ENCODE measurements at regions not wholly inside any gene's neighbourhood (a gene's known extent, or its start where the extent isn't known, plus 50 kb on each side); places are given as distances from the start of the nearest gene placed in this dataset.
A peak's percentile ranks its signal among the peaks of the same experiment; 100 is the strongest.

DNA sequence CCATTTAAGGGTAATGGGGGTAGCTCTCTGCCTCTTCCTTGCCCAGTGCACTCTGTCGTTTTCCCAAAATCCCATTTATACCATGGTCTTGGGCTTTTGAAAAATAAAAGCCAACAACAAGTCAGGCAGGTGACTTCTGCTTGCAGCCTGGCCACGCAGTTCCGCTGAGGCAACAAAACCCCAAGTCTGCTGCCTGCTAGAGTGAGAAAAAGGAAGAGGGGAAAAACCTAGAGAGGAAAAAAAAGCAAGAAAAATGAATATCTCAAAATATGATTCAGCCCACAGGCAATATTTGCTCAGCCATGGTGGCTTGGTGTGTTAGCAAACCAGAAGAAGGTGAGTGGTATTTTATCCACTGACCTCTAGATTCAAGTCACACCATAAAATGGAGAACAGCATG, 148.2 kb upstream of the FSTL4 start:
- DNase-seq = no peak

DNA sequence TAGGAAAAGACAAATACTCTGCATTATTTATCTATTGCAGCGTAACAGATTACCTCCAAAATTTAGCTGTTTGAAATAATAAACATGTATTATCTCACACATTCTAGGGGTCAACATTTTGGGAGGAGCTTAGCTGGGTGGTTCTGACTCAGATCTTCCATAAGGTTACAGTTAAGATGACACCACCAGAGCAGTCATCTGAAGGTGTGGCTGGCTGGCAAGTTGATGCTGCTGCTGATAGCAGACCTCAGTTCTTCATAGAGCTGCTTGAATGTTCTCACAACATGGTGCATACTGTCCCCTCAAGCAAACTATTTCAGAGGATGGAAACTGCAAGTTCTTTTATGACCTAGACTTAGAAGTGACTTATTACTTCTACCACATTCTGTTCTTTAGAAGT, 146.3 kb upstream of the FSTL4 start:
- no peak for DNase-seq

DNA sequence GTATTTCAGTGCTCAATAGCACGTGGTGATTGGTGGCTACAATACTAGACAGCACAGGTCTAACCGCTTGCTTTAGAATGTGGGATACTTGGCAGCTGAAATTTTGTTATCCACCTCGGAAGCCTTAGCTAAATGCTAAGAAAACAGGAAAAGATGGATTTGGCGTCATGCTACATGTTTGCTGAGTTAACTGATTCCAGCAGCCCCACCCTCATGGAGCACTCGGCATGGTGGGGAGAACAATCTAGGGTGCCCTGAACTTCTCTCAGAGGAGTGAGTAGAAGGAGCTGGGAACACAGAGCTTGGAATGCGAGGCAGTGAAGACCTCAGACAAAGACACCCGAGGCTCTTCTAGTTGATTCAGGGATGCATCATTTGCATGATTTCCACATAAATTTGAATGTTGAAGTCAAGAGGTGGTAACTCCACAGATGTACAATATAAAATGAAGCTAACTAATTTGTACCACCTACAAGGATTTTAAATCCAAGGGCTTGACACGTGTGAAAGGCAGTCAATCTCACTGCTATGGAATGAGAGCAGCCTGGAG, 145.1 kb upstream of the FSTL4 start:
- DNase-seq = no peak

DNA sequence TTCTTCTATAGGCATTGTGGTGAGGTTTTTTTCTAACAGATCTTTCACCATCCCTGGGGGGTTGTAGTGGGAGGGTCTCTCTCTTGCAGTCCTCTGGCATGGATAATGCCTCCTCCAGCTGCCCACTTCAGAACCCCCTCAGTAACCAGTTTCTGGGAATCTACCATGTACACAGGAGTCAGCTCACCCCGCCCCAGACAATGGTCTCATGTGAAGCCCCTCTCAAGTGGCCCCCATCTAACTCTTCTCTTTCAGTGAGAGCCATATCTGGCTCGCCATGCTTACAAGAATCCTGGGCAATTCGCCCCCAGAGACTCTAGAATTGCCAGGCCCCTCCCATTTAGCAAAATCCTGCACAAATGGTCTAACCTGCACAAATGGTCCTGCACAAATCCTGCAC, 144.4 kb upstream of the FSTL4 start:
- no peak for DNase-seq

DNA sequence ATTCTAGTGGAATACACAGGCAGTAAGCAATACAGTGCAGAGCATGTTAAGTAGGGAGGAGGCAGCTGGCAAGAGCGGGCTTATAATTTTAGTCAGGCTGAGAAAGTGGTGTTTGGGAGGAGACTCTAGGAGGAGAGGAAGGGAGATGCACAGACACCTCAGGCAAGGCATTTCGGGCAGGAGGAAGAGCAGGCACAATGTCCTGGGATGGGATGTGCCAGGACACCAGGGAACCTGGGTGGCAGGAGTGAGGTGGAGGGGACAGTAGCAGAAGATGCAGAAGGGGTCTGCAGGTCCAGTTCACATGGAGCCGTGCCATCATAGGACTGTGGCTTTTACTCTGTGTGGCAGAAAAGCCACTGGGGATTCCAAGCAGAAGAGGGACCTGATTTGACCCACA, 143.7 kb upstream of the FSTL4 start:
- no peak for DNase-seq

DNA sequence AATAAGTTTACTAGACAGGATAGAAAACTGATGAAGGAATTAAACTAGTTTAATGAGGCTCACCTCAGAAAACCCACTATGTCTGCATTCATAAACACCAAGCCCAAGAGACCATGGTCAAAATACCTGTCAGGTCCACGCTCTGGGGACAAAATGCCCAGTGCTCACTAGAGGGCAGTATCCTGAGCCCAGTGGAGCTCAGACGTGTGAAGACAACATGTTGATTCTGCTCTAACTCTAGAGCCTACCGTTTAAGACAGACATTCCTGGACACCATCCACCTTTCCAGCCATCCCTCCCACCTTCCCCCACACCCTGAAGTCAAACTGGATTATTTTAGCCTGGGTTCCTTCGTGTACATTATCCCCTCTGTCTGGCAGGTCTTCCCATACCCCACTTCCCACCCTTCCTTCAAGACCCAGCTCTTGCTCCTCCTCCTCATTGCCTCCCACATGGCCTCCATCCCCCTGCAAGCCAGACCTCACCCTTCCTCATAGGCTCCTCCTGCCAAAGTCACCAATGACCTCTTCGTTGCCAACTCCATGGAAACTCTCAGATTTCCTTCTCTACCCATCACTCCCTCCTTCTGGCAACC, 142.3 kb upstream of the FSTL4 start:
- DNase-seq = peak; percentile 3

DNA sequence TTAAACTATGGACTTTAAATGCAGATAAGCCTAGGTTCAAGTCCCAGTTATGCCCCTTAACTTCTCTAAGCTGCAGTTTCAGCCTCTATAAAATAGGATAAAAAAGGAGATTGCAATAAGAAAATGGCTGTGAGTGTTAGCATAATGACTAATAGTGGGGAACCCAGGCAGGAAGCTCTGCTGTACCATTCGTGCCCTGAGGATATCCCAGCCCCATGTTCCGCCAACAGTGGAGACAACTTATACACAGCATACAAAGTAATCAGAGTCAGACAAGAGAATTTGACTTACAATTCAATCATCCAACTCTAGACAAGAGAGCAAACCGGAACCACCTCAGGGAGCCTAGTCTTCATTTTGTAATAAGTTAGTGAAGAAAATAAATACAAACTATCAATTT, 141.5 kb upstream of the FSTL4 start:
- DNase-seq = no peak

DNA sequence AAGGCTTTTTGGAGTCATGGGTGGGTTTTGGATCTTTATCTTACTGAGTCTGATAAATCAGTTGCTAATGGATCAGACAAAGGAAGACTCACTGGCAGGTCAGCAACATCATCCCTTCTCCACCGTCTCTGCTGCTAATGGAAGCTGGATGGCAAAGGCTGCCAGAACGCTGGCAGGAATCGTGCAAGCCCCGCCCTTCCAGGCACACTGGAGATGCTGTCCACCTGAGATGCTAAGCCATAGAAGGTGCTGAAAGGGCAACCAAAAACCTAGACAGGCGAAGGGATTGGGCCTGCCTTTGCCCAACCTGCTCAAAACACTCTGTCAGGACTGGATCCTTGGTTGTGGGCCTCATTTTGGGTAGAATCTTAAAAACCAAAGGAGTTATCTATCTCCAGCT, 139.5 kb upstream of the FSTL4 start:
- no peak for DNase-seq

DNA sequence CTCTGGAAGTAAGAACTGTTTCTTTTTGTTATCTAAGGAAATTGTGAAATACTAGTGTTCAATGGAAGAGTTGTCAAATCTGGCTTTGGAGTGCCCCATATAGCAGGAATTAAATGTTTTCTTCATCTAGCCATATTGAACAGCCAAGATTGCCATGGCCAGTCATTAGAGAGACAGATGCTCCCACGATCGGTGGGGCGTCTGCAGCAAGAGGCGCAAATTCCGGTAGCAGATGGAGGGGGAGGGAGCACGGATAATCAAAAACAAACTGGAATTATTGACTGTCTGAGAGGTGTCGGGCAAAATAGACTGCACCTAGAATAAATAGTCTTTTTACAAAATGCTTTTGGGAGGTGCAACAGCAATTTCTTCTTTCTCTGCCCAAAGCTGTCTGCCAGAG, 139.1 kb upstream of the FSTL4 start:
- DNase-seq = no peak

DNA sequence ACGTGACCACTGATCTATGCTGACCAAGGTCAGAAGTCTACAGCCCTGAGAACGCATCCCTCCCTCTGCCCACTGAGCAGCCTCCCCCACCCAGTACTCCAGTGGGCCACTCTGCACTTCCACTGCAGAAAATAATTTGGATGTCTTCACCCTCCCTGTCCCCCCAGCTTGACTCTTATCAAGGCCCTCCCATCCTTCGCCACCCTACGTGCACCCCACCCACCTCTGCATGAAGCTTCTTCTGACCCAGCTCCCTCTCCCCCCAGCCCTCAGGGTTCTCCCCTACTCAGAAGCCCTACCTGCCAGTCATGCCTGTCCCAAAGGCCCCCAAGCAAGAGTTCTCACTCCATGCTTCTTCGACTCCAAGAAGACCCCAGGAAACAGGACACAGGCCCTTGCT, 138.5 kb upstream of the FSTL4 start:
- no peak for DNase-seq

DNA sequence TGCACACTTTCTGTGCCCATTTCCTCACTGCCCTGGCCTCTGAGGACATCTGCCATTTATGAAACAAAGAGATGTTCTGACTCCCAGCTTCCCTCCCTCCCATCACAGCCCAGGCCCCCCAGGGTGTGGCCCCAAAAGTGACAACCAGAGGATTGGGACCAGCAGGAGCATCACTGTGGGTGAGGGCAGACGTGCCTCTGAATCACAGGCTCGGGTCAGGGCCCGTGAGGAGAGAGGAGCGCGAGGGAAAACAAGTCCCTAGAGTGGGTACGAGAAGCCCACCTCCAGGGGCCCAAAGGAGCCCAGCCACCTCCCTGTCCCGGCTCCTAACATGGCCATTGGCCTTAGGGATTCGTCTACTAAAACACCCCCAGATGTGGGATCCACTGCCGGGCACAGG, 138.0 kb upstream of the FSTL4 start:
- no peak for DNase-seq

DNA sequence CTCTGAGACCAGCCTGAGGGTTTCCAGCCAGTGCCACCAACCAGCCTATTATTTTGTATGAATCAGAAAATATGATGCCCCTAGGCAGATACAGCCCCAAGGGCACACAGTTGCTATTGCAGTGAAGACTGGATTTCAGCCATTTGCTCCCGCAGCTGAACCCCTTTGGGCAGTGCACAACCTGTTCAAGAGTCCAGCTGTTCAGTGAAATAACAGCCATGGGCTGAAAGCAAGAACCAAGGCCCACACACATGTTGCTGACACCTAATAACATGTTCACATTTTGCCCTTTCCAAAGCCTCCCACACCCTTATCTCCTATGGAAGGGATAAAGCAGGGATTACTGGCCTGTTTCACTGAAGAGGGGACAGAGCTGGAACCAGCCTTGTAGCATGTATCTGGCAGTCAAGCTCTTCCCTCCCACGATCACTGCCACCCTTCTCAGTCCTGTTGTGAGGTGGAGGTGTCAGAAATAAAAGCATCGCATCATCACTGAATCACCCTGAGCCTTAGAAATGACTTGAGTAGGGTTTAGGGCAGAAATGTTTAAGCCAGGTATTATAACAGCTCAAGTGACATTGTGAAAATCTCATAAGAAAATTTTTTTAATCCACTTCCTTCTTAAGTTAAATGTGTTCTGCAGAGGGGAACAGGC, 137.1 kb upstream of the FSTL4 start:
- no peak for DNase-seq

DNA sequence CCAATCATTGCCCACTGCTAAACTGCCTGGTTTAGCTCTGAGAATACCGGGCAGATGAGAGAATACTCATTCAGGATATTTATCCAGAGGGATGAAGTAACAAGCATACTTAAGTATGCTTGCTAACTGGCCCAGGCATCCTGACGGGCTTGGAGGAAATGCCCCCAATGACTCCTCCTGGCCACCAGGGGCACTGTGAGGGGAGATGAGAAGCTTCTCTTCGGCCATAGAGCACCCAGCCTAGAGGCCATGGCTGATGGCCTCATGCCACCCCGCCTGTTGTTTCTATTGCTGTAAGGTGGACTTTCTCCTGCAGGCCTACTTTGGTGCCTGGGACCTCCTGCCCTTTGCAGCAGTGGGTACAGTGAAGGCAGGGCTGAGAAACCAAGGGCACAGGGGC, 134.5 kb upstream of the FSTL4 start:
- DNase-seq = no peak

DNA sequence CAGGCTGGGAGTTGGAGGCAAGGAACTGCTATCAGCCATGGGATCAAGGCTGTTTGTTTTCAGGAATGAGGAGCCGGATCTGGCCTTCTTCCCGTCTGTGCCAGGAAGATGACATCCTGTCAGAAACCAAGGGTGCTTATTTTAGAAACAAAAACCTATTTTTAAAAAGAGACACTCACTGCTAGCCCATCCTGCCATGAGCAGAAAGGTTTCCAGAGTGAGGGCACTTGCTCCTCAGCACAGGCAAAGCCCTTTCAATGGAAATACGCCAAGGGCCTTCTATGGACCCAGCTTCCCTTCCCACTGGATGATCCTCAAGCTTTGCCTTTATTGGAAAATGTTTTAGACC, 132.6 kb upstream of the FSTL4 start:
- DNase-seq = no peak

DNA sequence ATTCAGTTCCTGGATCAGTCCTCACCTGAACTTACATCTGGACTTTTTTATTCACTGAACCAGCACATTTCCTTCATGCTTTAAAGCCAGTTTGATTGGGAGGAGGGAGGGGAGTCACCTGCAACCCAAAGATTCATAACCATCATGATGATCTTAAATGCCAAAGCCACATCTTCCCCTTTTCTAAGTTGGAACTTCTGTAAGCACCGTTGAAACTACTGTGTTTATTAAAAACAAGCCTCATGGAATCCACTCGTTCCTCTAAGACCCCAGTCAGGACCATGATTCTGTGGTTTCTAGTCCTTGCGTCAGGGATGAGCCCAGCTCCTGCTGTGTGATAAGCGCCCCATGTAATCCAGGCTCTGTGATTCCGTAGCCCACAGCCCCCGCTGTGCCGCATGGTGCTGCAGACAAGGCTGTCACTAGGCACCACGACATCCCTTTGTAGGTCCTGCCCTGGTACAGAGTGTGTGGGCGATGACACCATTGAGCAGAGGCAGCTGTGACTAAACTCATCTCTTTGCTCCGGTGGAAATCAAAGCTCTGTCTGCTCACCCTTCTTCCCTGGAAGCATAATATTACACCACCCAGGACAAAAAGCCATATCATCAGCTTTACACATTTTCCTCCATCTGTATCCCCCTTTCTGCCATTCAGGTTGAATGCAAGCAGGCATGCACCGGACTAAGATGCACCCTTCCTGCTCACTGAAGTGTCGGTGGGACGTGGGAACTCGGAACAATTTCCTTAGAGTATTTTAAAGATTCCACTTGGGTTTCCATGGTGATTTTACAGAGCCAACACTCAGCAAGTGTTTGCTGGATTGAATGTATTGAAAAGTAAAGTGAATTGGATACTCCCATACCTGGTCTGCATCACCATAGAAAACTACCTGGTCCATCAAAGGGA, 132.0 kb upstream of the FSTL4 start:
- DNase-seq = no peak

DNA sequence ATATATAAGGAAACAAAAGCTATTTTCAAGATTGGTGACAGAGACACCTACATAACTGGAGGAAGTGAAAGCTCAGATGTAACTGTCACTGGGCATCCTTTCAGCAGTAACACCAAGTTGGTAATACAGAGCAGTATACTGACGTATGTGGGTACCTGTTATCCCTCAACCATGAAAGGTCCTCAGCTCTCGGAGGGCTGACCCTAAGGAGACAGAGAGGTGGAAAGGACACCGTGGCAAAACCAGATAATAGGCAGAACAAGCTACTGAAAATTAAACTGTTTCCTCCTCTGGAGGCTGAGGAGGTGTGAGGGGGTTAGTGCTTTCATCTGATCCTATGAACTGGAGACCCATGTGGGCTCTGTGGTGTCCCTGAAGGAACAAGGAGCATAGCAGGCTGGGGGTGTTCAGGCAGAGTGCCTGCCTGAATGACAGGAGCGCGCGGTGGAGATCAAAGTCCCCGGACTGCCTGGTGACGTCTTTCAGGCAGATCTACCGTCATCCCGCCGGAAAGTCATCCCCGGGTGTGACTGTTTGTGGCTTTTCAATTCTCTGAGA, 130.2 kb upstream of the FSTL4 start:
- DNase-seq = no peak

DNA sequence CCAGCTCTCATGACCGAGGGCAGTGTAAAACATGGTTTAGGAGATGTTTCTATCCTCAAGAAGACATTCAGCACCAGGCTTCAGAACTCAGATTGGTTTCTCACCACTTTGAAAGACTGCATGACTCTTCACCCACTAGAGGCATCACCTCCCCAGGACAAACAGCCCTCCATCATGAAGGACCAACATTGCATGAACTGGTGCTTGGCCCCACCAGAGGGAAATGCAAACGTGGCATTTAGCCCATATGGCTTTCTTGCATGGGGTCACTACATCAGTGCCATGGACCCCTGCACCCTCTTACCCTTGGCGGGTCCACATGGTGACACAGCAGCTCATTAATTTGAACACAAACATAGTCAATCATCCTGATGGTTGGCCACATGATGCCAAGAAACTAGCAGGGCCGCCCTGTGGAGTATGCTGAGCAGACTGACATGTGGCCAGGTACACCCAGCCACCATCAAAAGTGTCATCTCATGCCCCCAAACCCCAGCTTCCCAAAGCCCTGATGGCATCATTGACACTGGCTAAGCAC, 129.5 kb upstream of the FSTL4 start:
- DNase-seq = no peak

DNA sequence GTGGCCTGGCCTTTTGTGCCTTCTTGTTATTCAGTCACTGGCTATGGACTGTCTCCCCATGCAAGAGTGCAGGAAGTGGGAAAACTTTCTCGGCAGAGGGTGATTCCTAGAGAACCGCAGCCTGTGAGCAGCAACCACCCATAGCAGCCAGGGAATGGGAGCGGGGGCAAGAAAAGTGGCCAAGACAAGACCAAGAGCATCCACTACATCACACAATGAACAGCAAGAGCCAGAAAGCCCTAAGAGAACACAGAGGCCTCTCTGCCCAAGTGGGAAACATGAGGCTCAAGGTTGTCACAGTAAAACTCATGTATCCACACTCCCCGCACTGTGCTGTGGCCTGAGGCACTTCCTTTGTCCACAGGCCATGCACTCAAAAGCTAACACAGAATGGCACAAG, 129.1 kb upstream of the FSTL4 start:
- no peak for DNase-seq

DNA sequence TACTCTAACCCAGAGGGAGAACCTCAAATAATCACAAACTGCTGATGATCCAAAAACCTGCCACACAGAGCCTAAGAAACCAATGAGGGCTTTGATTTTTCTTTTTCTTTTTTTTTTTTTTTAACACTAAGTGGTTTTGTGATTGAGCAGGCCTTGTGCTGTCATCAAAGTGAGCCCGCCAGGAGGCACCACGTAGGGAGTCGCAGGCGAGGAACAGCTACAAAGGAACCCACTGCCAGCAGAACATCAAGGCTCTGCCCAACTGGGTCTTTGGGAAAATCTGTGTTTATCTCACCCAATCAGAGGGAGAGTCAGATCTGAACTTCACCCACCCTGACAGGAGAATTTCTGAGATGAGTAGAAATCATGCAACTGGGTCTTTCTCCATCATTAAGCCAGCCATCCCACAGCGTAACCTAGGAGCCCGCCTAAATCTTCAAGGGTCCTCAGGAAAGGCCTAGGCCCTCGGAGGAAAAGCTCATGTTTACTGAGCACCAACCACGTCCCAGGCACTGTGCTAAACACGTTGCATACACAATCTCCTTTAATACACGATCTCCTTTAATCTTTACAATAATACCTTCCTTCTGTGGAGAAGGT, 126.9 kb upstream of the FSTL4 start:
- DNase-seq = no peak

DNA sequence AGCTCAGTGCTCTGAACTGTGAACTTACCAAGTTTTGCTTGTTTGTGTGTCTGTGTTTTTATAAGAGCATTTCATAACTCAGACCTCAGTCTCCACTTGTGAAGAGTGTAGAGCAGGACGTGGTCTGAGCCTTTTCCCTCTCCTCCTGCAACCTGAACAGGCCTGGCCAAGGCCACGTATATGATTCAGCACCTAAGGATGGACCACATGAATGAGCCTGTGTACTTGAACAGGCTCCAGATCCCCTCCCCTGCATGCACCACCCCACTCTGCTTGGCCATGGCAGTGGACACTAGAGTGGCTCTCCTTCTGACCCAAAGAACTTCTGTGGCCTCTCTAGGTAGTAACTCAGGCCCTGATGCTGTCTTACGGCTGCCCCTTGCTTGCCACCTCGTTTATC, 125.9 kb upstream of the FSTL4 start:
- no peak for DNase-seq

DNA sequence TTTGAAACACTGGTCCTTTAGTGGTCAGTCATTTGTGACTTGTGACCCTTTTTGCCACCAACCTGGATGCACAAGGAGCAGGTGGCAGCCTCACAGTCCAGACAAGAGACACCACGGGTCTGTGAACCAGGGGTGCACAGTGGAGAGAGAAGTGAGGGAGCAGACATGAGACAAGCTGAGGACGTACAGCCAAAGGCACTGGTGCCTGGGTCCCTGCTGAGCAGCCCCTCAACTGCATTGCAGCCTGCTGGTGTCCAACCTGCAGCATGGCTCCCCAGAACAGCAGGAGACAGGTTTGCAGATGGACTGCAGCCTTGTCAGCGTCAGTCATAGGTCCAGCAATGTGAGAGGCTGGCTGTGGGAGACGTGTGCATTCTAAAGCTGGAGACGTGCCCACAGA, 124.2 kb upstream of the FSTL4 start:
- no peak for DNase-seq

DNA sequence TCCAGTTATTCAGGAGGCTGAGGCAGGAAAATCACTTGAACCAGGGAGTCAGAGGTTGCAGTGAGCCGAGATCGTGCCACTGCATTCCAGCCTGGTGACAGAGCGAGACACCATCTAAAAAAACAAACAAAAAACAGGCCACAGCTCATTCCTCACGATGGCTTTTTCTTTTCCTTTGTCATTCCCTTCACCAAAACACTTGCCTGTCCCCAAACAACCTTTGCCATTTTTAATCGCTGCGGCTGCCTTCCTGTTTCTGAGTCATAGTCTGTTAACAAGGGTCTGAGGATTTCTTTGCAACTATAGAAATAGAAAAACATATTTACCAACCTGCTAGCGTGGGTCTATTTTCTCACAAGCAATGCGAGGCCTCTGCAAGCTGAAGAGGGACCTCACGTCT, 123.0 kb upstream of the FSTL4 start:
- peak; percentile 10 for DNase-seq

DNA sequence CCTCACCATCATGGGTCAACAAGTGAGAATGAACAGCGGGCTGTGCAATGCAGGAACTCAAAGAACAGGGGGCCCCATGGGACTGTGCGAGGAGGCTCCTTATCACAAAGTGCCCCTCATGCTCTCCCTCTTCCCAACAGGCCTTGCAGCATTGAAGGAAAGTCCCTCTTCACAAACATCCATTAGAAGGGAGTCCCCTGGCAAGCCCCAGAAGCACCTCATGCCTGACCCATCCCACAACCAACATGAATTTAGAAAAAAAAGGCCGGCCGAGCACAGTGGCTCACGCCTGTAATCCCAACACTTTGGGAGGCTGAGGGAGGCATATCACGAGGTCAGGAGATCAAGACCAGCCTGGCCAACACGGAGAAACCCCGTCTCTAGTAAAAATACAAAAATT, 122.6 kb upstream of the FSTL4 start:
- no peak for DNase-seq
